ENCODE measurements at regions not wholly inside any gene's neighbourhood (a gene's known extent, or its start where the extent isn't known, plus 50 kb on each side); places are given as distances from the start of the nearest gene placed in this dataset.

DNA sequence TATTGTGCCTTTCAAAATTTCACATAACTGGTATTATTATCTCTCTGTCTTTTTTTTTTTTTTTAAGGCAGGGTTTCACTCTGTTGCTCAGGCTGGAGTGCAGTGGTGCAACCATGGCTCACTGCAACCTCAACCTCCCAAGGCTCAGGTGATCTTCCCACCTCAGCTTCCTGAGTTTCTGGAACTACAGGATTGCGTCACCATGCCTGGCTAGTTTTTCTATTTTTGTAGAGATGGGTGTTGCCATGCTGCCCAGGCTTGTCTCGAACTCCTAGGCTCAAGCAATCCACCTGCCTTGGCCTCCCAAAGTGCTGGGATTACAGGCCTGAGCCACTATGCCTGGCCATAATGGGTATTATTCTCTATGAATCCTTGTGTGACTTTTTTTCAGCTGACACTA, 402.3 kb upstream of the SMARCA2 start:
- TF ChIP-seq, protein P1, sequence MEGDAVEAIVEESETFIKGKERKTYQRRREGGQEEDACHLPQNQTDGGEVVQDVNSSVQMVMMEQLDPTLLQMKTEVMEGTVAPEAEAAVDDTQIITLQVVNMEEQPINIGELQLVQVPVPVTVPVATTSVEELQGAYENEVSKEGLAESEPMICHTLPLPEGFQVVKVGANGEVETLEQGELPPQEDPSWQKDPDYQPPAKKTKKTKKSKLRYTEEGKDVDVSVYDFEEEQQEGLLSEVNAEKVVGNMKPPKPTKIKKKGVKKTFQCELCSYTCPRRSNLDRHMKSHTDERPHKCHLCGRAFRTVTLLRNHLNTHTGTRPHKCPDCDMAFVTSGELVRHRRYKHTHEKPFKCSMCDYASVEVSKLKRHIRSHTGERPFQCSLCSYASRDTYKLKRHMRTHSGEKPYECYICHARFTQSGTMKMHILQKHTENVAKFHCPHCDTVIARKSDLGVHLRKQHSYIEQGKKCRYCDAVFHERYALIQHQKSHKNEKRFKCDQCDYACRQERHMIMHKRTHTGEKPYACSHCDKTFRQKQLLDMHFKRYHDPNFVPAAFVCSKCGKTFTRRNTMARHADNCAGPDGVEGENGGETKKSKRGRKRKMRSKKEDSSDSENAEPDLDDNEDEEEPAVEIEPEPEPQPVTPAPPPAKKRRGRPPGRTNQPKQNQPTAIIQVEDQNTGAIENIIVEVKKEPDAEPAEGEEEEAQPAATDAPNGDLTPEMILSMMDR (IDR thresholded peaks at IDR 0.05 in 4 of 5, conservative IDR thresholded peaks at IDR 0.05 in 1 of 5): no peak
- no peak for TF ChIP-seq POLR2A (IDR thresholded peaks at IDR 0.05)
